ENCODE measurements at regions not wholly inside any gene's neighbourhood (a gene's known extent, or its start where the extent isn't known, plus 50 kb on each side); places are given as distances from the start of the nearest gene placed in this dataset.

DNA sequence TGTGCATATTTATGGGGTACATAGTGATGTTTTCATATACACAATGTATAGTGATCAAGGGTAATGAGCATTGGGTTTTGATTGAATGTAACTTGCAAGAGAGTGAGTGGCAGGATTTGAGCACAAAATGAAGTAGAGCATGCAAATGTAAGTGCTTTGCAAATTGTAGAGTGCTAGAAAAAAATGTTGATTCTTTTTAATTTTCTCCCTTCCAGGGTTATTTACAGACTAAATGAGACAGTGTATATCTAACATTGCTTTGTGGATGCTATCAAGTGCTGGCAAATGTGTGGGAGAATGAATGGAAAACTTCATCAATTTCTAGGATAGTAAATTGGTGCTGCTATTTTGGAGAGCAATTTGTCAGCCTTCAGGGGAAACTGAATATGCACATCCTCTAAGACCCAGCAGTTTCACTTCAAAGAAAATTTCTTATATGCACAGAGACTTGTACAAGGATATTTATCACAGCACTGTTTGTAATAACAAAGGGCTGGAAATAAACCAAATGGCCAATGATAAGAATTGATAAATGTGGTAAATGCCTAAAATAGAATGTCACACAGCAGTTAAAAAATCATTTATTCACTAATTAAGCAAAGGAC lies 120.6 kb upstream of the PLPP4 start:
- Histone ChIP-seq H4K20me1 (ENCODE audit: insufficient read depth) (no peaks in the 10 kb centered on the region), H3F3A (replicated peaks; ENCODE audit: insufficient read depth) (no peaks in the 10 kb centered on the region), H3K4me1 (ENCODE audit: control insufficient read depth in 1 of 2, insufficient read depth in 2 of 2, low read depth in 1 of 2, low read length in 1 of 2) (no peaks in the 10 kb centered on the region; a peak in 1 of 4 replicates), H3K4me3 (ENCODE audit: low read depth in 2 of 2, low read length in 1 of 2) (no peak overlapping the region), H3K9me3 (no peaks in the 10 kb centered on the region), H3K36me3 (replicated peaks in 1 of 2; ENCODE audit: control insufficient read depth in 1 of 2, insufficient read depth in 2 of 2, low read length in 1 of 2) (no peaks in the 10 kb centered on the region), H3K4me2 (no peak overlapping the region), H3K9ac (no peak overlapping the region), H2AFZ (ENCODE audit: low read depth) (no peak overlapping the region), H3K9me2 (no peaks in the 10 kb centered on the region), H3K79me2 (ENCODE audit: insufficient read depth) (no peaks in the 10 kb centered on the region), H3K27ac (ENCODE audit: low read depth in 2 of 2, low read length in 1 of 2) (no peak overlapping the region), H3K27me3 (ENCODE audit: insufficient read depth) (no peaks in the 10 kb centered on the region)
- no peak for DNase-seq
- ChIA-PET CTCF (interaction anchor here (0.6 to 1.9 kb wide), 30 partner anchors 9 to 687 kb away, joined by 3 to 10 read pairs (median 4); no protein-coding TSS in a partner anchor), POLR2A (no interaction called here)
- TF ChIP-seq ELF1 (IDR thresholded peaks at IDR 0.05) (no peak), TEAD4 (IDR thresholded peaks at IDR 0.05; ENCODE audit: borderline replicate concordance, insufficient read depth) (no peak)

DNA sequence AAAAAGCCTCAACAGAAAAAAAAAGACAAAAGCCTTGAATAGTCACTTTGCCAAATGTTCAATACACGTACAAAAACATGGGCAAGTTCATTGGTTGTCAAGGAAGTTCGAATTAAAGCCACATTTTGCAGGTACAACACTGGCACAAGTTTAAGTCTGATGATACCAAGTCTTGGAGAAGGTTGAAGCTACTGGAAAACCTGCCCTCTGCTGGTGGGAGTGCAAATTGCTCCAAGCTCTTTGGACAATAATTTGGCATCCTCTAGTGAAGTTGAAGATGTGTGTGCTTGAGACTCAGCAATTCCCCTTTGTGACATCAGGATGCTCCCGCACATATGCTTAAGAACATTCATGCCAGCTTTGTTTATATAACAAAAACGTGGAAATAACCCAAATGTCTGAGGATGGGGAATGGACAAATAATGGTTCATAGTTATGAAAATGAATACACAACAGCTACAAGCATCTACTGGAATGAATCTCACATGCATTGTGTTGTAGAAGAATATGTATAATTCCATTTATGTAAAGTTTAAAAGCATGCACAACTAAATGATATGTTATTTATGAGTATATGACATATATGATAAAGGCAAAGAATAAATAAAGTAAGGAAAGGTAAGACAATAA lies 120.0 kb upstream of the PLPP4 start:
- DNase-seq = peak; percentile 30
- no peak overlapping the region; a peak in 1 of 4 replicates for H3K4me3 ChIP-seq (ENCODE audit: low read depth in 2 of 2, low read length in 1 of 2)
- POLR2A ChIA-PET = no interaction called here

More for the DNA sequence above, 120.0 kb upstream of the PLPP4 start:
- WGBS (ENCODE audit: low lambda C conversion rate) = 6% methylated on average over 4 of the region's 4 CpGs
- no peaks in the 10 kb centered on the region for H4K20me1 ChIP-seq (ENCODE audit: insufficient read depth)
- H3K9me2 ChIP-seq = no peaks in the 10 kb centered on the region
- H3K79me2 ChIP-seq (ENCODE audit: insufficient read depth) = no peaks in the 10 kb centered on the region
- H3K9me3 ChIP-seq = no peaks in the 10 kb centered on the region
- H3K36me3 ChIP-seq (replicated peaks in 1 of 2; ENCODE audit: control insufficient read depth in 1 of 2, insufficient read depth in 2 of 2, low read length in 1 of 2) = no peaks in the 10 kb centered on the region
- H3F3A ChIP-seq (replicated peaks; ENCODE audit: insufficient read depth) = no peaks in the 10 kb centered on the region
- TF ChIP-seq, protein P1, sequence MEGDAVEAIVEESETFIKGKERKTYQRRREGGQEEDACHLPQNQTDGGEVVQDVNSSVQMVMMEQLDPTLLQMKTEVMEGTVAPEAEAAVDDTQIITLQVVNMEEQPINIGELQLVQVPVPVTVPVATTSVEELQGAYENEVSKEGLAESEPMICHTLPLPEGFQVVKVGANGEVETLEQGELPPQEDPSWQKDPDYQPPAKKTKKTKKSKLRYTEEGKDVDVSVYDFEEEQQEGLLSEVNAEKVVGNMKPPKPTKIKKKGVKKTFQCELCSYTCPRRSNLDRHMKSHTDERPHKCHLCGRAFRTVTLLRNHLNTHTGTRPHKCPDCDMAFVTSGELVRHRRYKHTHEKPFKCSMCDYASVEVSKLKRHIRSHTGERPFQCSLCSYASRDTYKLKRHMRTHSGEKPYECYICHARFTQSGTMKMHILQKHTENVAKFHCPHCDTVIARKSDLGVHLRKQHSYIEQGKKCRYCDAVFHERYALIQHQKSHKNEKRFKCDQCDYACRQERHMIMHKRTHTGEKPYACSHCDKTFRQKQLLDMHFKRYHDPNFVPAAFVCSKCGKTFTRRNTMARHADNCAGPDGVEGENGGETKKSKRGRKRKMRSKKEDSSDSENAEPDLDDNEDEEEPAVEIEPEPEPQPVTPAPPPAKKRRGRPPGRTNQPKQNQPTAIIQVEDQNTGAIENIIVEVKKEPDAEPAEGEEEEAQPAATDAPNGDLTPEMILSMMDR (IDR thresholded peaks at IDR 0.05) = peak; percentile 81
- TF ChIP-seq, protein P2, sequence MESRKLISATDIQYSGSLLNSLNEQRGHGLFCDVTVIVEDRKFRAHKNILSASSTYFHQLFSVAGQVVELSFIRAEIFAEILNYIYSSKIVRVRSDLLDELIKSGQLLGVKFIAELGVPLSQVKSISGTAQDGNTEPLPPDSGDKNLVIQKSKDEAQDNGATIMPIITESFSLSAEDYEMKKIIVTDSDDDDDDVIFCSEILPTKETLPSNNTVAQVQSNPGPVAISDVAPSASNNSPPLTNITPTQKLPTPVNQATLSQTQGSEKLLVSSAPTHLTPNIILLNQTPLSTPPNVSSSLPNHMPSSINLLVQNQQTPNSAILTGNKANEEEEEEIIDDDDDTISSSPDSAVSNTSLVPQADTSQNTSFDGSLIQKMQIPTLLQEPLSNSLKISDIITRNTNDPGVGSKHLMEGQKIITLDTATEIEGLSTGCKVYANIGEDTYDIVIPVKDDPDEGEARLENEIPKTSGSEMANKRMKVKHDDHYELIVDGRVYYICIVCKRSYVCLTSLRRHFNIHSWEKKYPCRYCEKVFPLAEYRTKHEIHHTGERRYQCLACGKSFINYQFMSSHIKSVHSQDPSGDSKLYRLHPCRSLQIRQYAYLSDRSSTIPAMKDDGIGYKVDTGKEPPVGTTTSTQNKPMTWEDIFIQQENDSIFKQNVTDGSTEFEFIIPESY (IDR thresholded peaks at IDR 0.05; ENCODE audit: borderline replicate concordance, low read depth) = no peak
- TF ChIP-seq SMC3 (IDR thresholded peaks at IDR 0.05; ENCODE audit: low read depth, low read length) (peak; percentile 78), RAD21 (IDR thresholded peaks at IDR 0.05; ENCODE audit: low read length) (peak; percentile 75)
- H3K27me3 ChIP-seq (ENCODE audit: insufficient read depth) = no peaks in the 10 kb centered on the region
- CTCF ChIA-PET = interaction anchor here (0.6 to 1.9 kb wide), 31 partner anchors 8 to 687 kb away, joined by 3 to 10 read pairs (median 4); no protein-coding TSS in a partner anchor
- H3K4me1 ChIP-seq (ENCODE audit: control insufficient read depth in 1 of 2, insufficient read depth in 2 of 2, low read depth in 1 of 2, low read length in 1 of 2) = no peaks in the 10 kb centered on the region; a peak in 1 of 4 replicates
- no peak overlapping the region for H2AFZ ChIP-seq (ENCODE audit: low read depth)
- H3K9ac ChIP-seq = no peak overlapping the region
- no peak overlapping the region for H3K4me2 ChIP-seq
- H3K27ac ChIP-seq (ENCODE audit: low read depth in 2 of 2, low read length in 1 of 2) = no peak overlapping the region
